Esophagus muscularis mucosa (tissue), 4 donors: ENCODE measurements at regions not wholly inside any gene's neighbourhood (a gene's known extent, or its start where the extent isn't known, plus 50 kb on each side); places are given as distances from the start of the nearest gene placed in this dataset.
"Not testable (repeated sequence)": the region's sequence is repeated elsewhere in the genome, so short reads cannot be mapped to it uniquely, and the experiment has no call there.

Experiments
- DNase-seq: peaks from one replicate; pipeline ENCODE4 v3.0.0-alpha.2; 2017; ENCODE audit errors: extremely low spot score
- H3K27ac ChIP-seq, 4 donors: fragments of 200-600 bp; sonication (generic); replicated peaks in 1 of 4; 1 replicate in 3 of 4; 2 replicates in 1 of 4; pipeline ENCODE4 v1.5.1; 2016 to 2019; ENCODE audit warnings: mild to moderate bottlenecking in 1 of 4
- H3K27me3 ChIP-seq, 4 donors: fragments of 200-600 bp; sonication (generic); one replicate each; pipeline versions ENCODE4 v1.5.1 to v1.6.0; 2016 to 2019
- H3K36me3 ChIP-seq, 4 donors: fragments of 200-600 bp; sonication (generic); one replicate each; pipeline ENCODE4 v1.5.1; 2016 to 2019
- H3K4me1 ChIP-seq, 4 donors: fragments of 200-600 bp; sonication (generic); one replicate each; pipeline ENCODE4 v1.5.1; 2016 to 2019
- H3K4me3 ChIP-seq, 4 donors: fragments of 200-600 bp; sonication (generic); 1 replicate in 2 of 4; 2 replicates in 2 of 4; pipeline ENCODE4 v1.5.1; 2016 to 2019; ENCODE audit warnings: mild to moderate bottlenecking in 4 of 4, moderate library complexity in 1 of 4
- H3K9me3 ChIP-seq, 4 donors: fragments of 200-600 bp; sonication (generic); 1 replicate in 3 of 4; 2 replicates in 1 of 4; pipeline ENCODE4 v1.5.1; 2016 to 2019
- EP300 ChIP-seq: sonication (generic); formaldehyde crosslinking; IDR thresholded peaks from one replicate; pipeline ENCODE4 v1.6.1; 2017; ENCODE audit warnings: antibody characterized with exemption
- POLR2A ChIP-seq: fragments of 450-650 bp; IDR thresholded peaks from one replicate; pipeline ENCODE4 v1.6.1; 2017; ENCODE audit warnings: antibody characterized with exemption, moderate library complexity, mild to moderate bottlenecking, low read depth
- POLR2AphosphoS5 ChIP-seq, 2 donors: sonication (generic); formaldehyde crosslinking; IDR thresholded peaks; one replicate each; pipeline ENCODE4 v1.6.1; 2017; ENCODE audit warnings: antibody characterized with exemption in 2 of 2
- WGBS: methylation state at CpG from one replicate; pipeline ENCODE4 v1.1.5; 2018; 5-methylcytosine and 5-hydroxymethylcytosine counted together
- intact Hi-C: fragments of 100-400 bp; cut with DNase I; formaldehyde crosslinking; loops from one replicate; pipeline ENCODE4 v1.15.1; 2023
- TF ChIP-seq, protein P1 (sequence below), 3 experiments: fragments of 200-600 bp in 2 of 3; fragments of 450-650 bp in 1 of 3; sonication (generic) in 2 of 3; IDR thresholded peaks; one replicate each; pipeline ENCODE4 v1.5.1; 2017 to 2019; ENCODE audit warnings: antibody characterized with exemption in 3 of 3, mild to moderate bottlenecking in 2 of 3, moderate library complexity in 1 of 3

DNA sequence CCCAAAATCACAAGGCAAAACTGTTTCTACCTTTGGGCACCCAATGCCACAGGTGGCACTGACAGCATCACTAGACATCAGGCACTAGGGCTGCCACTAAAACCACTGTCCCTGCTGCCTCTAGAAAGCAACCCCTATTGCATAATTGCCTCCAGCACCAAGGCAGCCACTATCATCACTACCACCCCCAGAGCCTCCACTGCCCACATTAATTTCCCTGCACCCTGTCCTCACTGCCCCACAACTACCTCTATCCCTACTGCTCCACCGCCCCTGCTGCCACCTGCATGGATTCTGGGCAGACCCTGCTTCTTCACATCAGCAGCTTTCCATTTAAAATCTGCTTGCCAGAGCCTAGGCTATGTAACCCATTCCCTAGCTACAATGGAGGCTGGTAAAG, 68.6 kb upstream of the CACHD1 start:
- H3K4me1 ChIP-seq = no peaks in the 10 kb centered on the region
- intact Hi-C loops = no loop called here
- 95% methylated on average over 1 of the region's 1 CpG for WGBS
- H3K4me3 ChIP-seq = no peak overlapping the region
- no peak overlapping the region for H3K27ac ChIP-seq
- H3K36me3 ChIP-seq = no peaks in the 10 kb centered on the region
- no peak for TF ChIP-seq POLR2A
- TF ChIP-seq EP300 = no peak
- no peak for TF ChIP-seq POLR2AphosphoS5 (IDR thresholded peaks at IDR 0.05)
- TF ChIP-seq, protein P1, sequence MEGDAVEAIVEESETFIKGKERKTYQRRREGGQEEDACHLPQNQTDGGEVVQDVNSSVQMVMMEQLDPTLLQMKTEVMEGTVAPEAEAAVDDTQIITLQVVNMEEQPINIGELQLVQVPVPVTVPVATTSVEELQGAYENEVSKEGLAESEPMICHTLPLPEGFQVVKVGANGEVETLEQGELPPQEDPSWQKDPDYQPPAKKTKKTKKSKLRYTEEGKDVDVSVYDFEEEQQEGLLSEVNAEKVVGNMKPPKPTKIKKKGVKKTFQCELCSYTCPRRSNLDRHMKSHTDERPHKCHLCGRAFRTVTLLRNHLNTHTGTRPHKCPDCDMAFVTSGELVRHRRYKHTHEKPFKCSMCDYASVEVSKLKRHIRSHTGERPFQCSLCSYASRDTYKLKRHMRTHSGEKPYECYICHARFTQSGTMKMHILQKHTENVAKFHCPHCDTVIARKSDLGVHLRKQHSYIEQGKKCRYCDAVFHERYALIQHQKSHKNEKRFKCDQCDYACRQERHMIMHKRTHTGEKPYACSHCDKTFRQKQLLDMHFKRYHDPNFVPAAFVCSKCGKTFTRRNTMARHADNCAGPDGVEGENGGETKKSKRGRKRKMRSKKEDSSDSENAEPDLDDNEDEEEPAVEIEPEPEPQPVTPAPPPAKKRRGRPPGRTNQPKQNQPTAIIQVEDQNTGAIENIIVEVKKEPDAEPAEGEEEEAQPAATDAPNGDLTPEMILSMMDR (IDR thresholded peaks at IDR 0.05) = no peak
- no peaks in the 10 kb centered on the region for H3K9me3 ChIP-seq
- H3K27me3 ChIP-seq = no peaks in the 10 kb centered on the region
- DNase-seq = no peak

GRCh38 chr1:64403331-64403730, 66.6 kb upstream of the CACHD1 start:
- no peak for DNase-seq
- 61% methylated on average over 2 of the region's 3 CpGs for WGBS
- Histone ChIP-seq H3K9me3 (no peaks in the 10 kb centered on the region), H3K27me3 (no peaks in the 10 kb centered on the region), H3K4me1 (no peaks in the 10 kb centered on the region), H3K4me3 (no peak overlapping the region), H3K36me3 (no peaks in the 10 kb centered on the region), H3K27ac (no peak overlapping the region)
- TF ChIP-seq POLR2A = no peak
- TF ChIP-seq, protein P1 (IDR thresholded peaks at IDR 0.05) = no peak
- no peak for TF ChIP-seq EP300
- no peak for TF ChIP-seq POLR2AphosphoS5 (IDR thresholded peaks at IDR 0.05)
- intact Hi-C loops = no loop called here

DNA sequence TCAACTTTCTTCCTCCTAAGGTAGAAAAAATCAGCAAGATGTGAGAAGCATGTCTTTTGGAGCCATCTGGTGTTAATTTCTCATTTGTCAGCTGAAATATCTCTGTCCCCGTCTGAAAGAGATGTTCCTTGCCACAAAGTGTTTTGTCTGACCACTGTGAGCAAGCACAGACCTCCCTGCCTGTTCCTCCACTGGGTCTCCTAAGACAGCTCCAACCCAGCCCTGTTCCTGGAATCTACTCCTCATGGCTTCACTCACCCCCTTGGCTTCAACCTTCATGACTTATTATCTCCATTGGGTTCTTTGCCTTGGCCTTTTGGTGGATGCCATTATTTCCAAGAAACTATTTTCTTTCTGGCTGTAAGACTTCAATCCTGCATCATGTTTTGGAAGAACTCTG, 65.7 kb upstream of the CACHD1 start:
- Histone ChIP-seq H3K9me3 (no peaks in the 10 kb centered on the region), H3K4me3 (no peak overlapping the region), H3K27me3 (no peaks in the 10 kb centered on the region), H3K27ac (no peak overlapping the region), H3K4me1 (no peaks in the 10 kb centered on the region), H3K36me3 (no peaks in the 10 kb centered on the region)
- intact Hi-C loops = no loop called here
- TF ChIP-seq EP300 (no peak), POLR2AphosphoS5 (IDR thresholded peaks at IDR 0.05) (no peak), POLR2A (no peak)
- TF ChIP-seq, protein P1 (IDR thresholded peaks at IDR 0.05) = no peak
- WGBS = 40% methylated on average over 1 of the region's 1 CpG
- no peak for DNase-seq

- Histone ChIP-seq H3K27ac (no peak overlapping the region), H3K4me1 (no peaks in the 10 kb centered on the region), H3K27me3 (no peaks in the 10 kb centered on the region), H3K4me3 (no peak overlapping the region), H3K36me3 (no peaks in the 10 kb centered on the region), H3K9me3 (no peaks in the 10 kb centered on the region)
- no peak for DNase-seq
- WGBS = 67% methylated on average over 1 of the region's 1 CpG
- intact Hi-C loops = no loop called here
- TF ChIP-seq, protein P1 (IDR thresholded peaks at IDR 0.05) = no peak
- TF ChIP-seq EP300 = no peak
- TF ChIP-seq POLR2A = no peak
- no peak for TF ChIP-seq POLR2AphosphoS5 (IDR thresholded peaks at IDR 0.05)
Measured at GRCh38 chr1:64405833-64406232, 64.1 kb upstream of the CACHD1 start.

DNA sequence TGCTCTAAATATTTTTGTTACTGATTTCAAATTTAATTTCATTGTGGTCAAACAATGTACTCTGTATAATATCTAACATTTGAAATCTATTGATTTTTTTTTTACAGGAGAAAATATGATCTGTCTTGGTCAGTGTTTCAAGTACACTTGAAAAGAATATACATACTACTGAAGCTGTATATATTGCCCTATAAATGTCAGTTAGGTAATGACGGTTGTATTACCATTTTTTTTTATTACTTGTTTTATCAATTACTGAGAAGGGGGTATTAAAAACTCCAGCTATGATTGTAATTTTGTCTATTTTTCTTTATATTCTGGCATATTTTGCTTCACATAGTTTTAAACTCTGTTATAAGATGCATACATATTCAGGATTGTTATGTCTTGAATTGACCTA, 59.7 kb upstream of the CACHD1 start:
- Histone ChIP-seq H3K27ac (no peak overlapping the region), H3K9me3 (peaks cover 0 to 5% (median 0%) of the 10 kb centered on the region in 4 donors), H3K4me3 (no peak overlapping the region), H3K4me1 (no peaks in the 10 kb centered on the region), H3K27me3 (no peaks in the 10 kb centered on the region), H3K36me3 (no peaks in the 10 kb centered on the region)
- WGBS = 97% methylated on average over 1 of the region's 1 CpG
- DNase-seq = no peak
- intact Hi-C loops = no loop called here
- TF ChIP-seq, protein P1 (IDR thresholded peaks at IDR 0.05) = no peak
- TF ChIP-seq EP300 = no peak
- TF ChIP-seq POLR2AphosphoS5 (IDR thresholded peaks at IDR 0.05) = no peak
- TF ChIP-seq POLR2A = no peak

GRCh38 chr1:64414855-64415546, 54.9 kb upstream of the CACHD1 start:
- H3K36me3 ChIP-seq, DNase-seq, intact Hi-C loops, H3K4me1 ChIP-seq, H3K4me3 ChIP-seq, H3K9me3 ChIP-seq, H3K27me3 ChIP-seq, H3K27ac ChIP-seq: not testable (repeated sequence)
- 87% methylated on average over 10 of the region's 56 CpGs for WGBS
